AG04450 (cell line): ENCODE measurements at regions not wholly inside any gene's neighbourhood (a gene's known extent, or its start where the extent isn't known, plus 50 kb on each side); places are given as distances from the start of the nearest gene placed in this dataset.

Experiments used
- CTCF ChIA-PET: fragments of 300-600, 350-600 bp; formaldehyde crosslinking; extraction: SDS; loops from one replicate; lab custom pipeline; 2022; ENCODE audit warnings: antibody characterized with exemption, inconsistent platforms; lab: Charles Lee
- POLR2A ChIA-PET: fragments of 350-600 bp; formaldehyde crosslinking; extraction: SDS; loops from one replicate; lab custom pipeline; 2021; ENCODE audit warnings: antibody characterized with exemption, inconsistent platforms; lab: Yijun Ruan, JAX
- DNase-seq: peaks from one replicate; pipeline ENCODE4 v3.0.0-alpha.2; 2011; ENCODE audit warnings: low read depth, low spot score
- H3K27ac ChIP-seq: one replicate; pipeline ENCODE4 v1.5.1; 2012; ENCODE audit warnings: low read depth, low read length, control low read depth
- H3K27me3 ChIP-seq: one replicate; pipeline ENCODE4 v1.6.0; 2012; ENCODE audit warnings: low read length; ENCODE audit not compliant: control insufficient read depth, insufficient read depth
- H3K4me3 ChIP-seq: 2 replicates; pipeline ENCODE4 v1.5.1; 2011; ENCODE audit warnings: mild to moderate bottlenecking, low read depth, low read length, control low read depth
- H3K9me3 ChIP-seq: 2 replicates; pipeline ENCODE4 v1.5.1; 2012; ENCODE audit warnings: low read length; ENCODE audit not compliant: control insufficient read depth, insufficient read depth
- TF ChIP-seq, protein P1 (sequence below): IDR thresholded peaks from 2 replicates; pipeline ENCODE4 v1.5.1; 2011; ENCODE audit warnings: low read depth, low read length, control low read depth, inconsistent platforms

- ChIA-PET CTCF (interaction anchor here (0.6 kb wide), 1 partner anchor 1120 kb away, joined by 3 read pairs; no protein-coding TSS in a partner anchor), POLR2A (no interaction called here)
- Histone ChIP-seq H3K9me3 (no peaks in the 10 kb centered on the region), H3K27me3 (no peaks in the 10 kb centered on the region), H3K4me3 (no peak overlapping the region), H3K27ac (no peak overlapping the region)
- TF ChIP-seq, protein P1, sequence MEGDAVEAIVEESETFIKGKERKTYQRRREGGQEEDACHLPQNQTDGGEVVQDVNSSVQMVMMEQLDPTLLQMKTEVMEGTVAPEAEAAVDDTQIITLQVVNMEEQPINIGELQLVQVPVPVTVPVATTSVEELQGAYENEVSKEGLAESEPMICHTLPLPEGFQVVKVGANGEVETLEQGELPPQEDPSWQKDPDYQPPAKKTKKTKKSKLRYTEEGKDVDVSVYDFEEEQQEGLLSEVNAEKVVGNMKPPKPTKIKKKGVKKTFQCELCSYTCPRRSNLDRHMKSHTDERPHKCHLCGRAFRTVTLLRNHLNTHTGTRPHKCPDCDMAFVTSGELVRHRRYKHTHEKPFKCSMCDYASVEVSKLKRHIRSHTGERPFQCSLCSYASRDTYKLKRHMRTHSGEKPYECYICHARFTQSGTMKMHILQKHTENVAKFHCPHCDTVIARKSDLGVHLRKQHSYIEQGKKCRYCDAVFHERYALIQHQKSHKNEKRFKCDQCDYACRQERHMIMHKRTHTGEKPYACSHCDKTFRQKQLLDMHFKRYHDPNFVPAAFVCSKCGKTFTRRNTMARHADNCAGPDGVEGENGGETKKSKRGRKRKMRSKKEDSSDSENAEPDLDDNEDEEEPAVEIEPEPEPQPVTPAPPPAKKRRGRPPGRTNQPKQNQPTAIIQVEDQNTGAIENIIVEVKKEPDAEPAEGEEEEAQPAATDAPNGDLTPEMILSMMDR = no peak
- no peak for DNase-seq
Observed at GRCh38 chr12:97118796-97119375, 211.8 kb downstream of the NEDD1 start.

GRCh38 chr12:97127061-97127460 lies 220.0 kb downstream of the NEDD1 start:
- Histone ChIP-seq H3K9me3 (no peaks in the 10 kb centered on the region), H3K4me3 (no peak overlapping the region), H3K27ac (no peak overlapping the region), H3K27me3 (no peaks in the 10 kb centered on the region)
- no peak for DNase-seq
- POLR2A ChIA-PET = no interaction called here
- CTCF ChIA-PET = no interaction called here
- TF ChIP-seq, protein P1 = no peak

DNA sequence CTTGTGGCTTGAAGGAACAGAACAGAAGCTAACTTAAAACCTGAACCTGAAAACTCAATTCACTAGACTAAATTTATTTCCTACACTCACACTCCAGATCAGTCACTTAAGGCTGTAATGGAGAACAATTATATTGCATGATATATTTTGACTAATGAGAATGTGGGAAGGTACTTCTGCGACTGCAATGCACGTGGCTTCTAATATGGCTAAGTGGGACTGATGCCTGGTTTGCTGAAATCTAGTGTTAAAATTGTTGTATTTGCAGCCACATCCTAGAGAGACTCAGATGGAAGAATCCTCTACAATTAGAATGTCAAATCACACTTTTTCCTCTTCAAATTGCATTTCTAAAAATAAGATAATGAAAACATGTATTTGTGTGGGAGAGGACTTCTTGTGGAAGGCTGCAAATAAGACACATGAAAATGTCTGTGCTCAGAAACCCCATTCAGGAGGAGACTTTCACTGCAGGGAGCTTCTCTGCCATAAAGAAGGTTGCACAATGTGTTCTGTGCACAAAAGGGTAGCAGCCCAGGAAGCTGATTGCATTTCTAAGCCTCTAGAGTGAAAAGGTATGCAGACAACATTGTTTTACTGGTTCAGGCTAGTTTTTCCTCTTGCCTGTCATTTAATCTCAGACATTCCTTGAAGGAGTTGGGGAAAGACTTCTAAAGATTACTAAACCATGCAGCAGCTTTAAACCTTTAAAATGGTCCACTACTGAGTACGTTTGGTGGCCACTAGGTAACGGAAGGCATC lies 224.3 kb downstream of the NEDD1 start:
- ChIA-PET POLR2A (no interaction called here), CTCF (interaction anchor here (0.7 kb wide), 1 partner anchor 323 kb away, joined by 3 read pairs; no protein-coding TSS in a partner anchor)
- no peak overlapping the region for H3K4me3 ChIP-seq
- no peaks in the 10 kb centered on the region for H3K9me3 ChIP-seq
- TF ChIP-seq, protein P1 = no peak
- DNase-seq = no peak
- H3K27ac ChIP-seq = no peak overlapping the region
- H3K27me3 ChIP-seq = no peaks in the 10 kb centered on the region

- ChIA-PET POLR2A (no interaction called here), CTCF (interaction anchor here (0.7 kb wide), 1 partner anchor 322 kb away, joined by 3 read pairs; no protein-coding TSS in a partner anchor)
- Histone ChIP-seq H3K9me3 (no peaks in the 10 kb centered on the region), H3K27ac (no peak overlapping the region), H3K4me3 (no peak overlapping the region), H3K27me3 (no peaks in the 10 kb centered on the region)
- TF ChIP-seq, protein P1 = no peak
- no peak for DNase-seq
Observed at GRCh38 chr12:97132270-97132669, 225.2 kb downstream of the NEDD1 start.

DNA sequence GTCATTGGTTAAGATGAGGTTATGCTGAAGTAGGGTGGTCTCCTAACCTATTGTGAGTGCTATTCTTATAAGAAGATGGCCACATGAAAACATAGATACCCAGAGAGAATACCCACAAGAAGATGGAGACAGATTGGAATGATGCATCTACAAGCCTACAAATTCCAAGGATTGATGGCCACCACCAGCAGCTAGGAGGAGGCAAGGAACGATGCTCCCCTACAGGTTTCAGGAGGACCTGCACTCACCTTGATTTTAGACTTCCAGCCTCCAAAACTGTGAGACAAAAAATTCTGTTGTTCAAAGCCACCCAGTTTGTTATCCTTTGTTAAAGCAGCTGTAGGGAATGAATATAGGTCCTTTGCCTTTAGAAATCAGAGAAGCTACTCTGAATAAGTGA lies 227.4 kb downstream of the NEDD1 start:
- Histone ChIP-seq H3K9me3 (no peaks in the 10 kb centered on the region), H3K27me3 (no peaks in the 10 kb centered on the region), H3K27ac (no peak overlapping the region), H3K4me3 (no peak overlapping the region)
- DNase-seq = no peak
- TF ChIP-seq, protein P1 = no peak
- CTCF ChIA-PET = no interaction called here
- POLR2A ChIA-PET = no interaction called here
